ENCODE measurements at regions not wholly inside any gene's neighbourhood (a gene's known extent, or its start where the extent isn't known, plus 50 kb on each side); places are given as distances from the start of the nearest gene placed in this dataset.

- no peaks in the 10 kb centered on the region for H3K27me3 ChIP-seq (ENCODE audit: insufficient read depth, low read length)
- H3K36me3 ChIP-seq (ENCODE audit: insufficient read depth, low read length) = no peaks in the 10 kb centered on the region
- Mint-ChIP-seq H3K27ac (ENCODE audit: unreplicated experiment) (no peak overlapping the region), H3K4me1 (ENCODE audit: low read depth, unreplicated experiment) (no peaks in the 10 kb centered on the region), H3K27me3 (ENCODE audit: low read depth, unreplicated experiment) (peaks cover 14% of the 10 kb centered on the region), H3K36me3 (ENCODE audit: low read depth, unreplicated experiment) (no peaks in the 10 kb centered on the region), H3K4me3 (ENCODE audit: unreplicated experiment) (no peak overlapping the region), H3K9me3 (ENCODE audit: unreplicated experiment) (no peaks in the 10 kb centered on the region)
- H3K79me2 ChIP-seq (ENCODE audit: insufficient read depth, low read length) = no peaks in the 10 kb centered on the region
- H3K4me1 ChIP-seq (ENCODE audit: insufficient read depth, low read length) = no peaks in the 10 kb centered on the region
- no peaks in the 10 kb centered on the region for H3K9me3 ChIP-seq (ENCODE audit: insufficient read depth, low read depth, low read length)
- H4K20me1 ChIP-seq (ENCODE audit: insufficient read depth, low read length) = no peaks in the 10 kb centered on the region
- H3K4me3 ChIP-seq (ENCODE audit: insufficient read depth, low read depth, low read length) = no peak overlapping the region
- DNase-seq (ENCODE audit: low read depth) = no peak
- FAIRE-seq = no peak
- TF ChIP-seq EZH2 (IDR thresholded peaks at IDR 0.05; ENCODE audit: insufficient read depth, low read length) = no peak
- TF ChIP-seq, protein P1, sequence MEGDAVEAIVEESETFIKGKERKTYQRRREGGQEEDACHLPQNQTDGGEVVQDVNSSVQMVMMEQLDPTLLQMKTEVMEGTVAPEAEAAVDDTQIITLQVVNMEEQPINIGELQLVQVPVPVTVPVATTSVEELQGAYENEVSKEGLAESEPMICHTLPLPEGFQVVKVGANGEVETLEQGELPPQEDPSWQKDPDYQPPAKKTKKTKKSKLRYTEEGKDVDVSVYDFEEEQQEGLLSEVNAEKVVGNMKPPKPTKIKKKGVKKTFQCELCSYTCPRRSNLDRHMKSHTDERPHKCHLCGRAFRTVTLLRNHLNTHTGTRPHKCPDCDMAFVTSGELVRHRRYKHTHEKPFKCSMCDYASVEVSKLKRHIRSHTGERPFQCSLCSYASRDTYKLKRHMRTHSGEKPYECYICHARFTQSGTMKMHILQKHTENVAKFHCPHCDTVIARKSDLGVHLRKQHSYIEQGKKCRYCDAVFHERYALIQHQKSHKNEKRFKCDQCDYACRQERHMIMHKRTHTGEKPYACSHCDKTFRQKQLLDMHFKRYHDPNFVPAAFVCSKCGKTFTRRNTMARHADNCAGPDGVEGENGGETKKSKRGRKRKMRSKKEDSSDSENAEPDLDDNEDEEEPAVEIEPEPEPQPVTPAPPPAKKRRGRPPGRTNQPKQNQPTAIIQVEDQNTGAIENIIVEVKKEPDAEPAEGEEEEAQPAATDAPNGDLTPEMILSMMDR (IDR thresholded peaks at IDR 0.05; ENCODE audit: insufficient read depth, low read depth, low read length) = no peak
- H3K27ac ChIP-seq (ENCODE audit: low read depth, low read length) = no peak overlapping the region
- H3K9ac ChIP-seq (ENCODE audit: low read length) = no peak overlapping the region
- H2AFZ ChIP-seq (ENCODE audit: low read depth, low read length) = no peak overlapping the region
- no peak overlapping the region for H3K4me2 ChIP-seq (ENCODE audit: low read length)
Observed at GRCh38 chr1:213861841-213862240, 125.9 kb upstream of the PROX1 start.

- H3K79me2 ChIP-seq (ENCODE audit: insufficient read depth, low read length) = no peaks in the 10 kb centered on the region
- H3K27ac Mint-ChIP-seq (ENCODE audit: unreplicated experiment) = no peak overlapping the region
- no peak overlapping the region for H2AFZ ChIP-seq (ENCODE audit: low read depth, low read length)
- H3K27me3 Mint-ChIP-seq (ENCODE audit: low read depth, unreplicated experiment) = peaks cover 21% of the 10 kb centered on the region
- DNase-seq (ENCODE audit: low read depth) (no peak), FAIRE-seq (no peak)
- H3K4me1 ChIP-seq (ENCODE audit: insufficient read depth, low read length) = no peaks in the 10 kb centered on the region
- no peaks in the 10 kb centered on the region for H3K27me3 ChIP-seq (ENCODE audit: insufficient read depth, low read length)
- H3K9me3 ChIP-seq (ENCODE audit: insufficient read depth, low read depth, low read length) = no peaks in the 10 kb centered on the region
- no peak overlapping the region for H3K27ac ChIP-seq (ENCODE audit: low read depth, low read length)
- H3K4me2 ChIP-seq (ENCODE audit: low read length) = no peak overlapping the region
- H3K36me3 Mint-ChIP-seq (ENCODE audit: low read depth, unreplicated experiment) = no peaks in the 10 kb centered on the region
- no peaks in the 10 kb centered on the region for H3K4me1 Mint-ChIP-seq (ENCODE audit: low read depth, unreplicated experiment)
- no peak for TF ChIP-seq EZH2 (IDR thresholded peaks at IDR 0.05; ENCODE audit: insufficient read depth, low read length)
- H3K36me3 ChIP-seq (ENCODE audit: insufficient read depth, low read length) = no peaks in the 10 kb centered on the region
- no peaks in the 10 kb centered on the region for H3K9me3 Mint-ChIP-seq (ENCODE audit: unreplicated experiment)
- no peak overlapping the region for H3K4me3 Mint-ChIP-seq (ENCODE audit: unreplicated experiment)
- no peak overlapping the region for H3K9ac ChIP-seq (ENCODE audit: low read length)
- no peaks in the 10 kb centered on the region for H4K20me1 ChIP-seq (ENCODE audit: insufficient read depth, low read length)
- no peak overlapping the region for H3K4me3 ChIP-seq (ENCODE audit: insufficient read depth, low read depth, low read length)
Observed at GRCh38 chr1:213864091-213864490, 123.7 kb upstream of the PROX1 start.

GRCh38 chr1:213868482-213868881 is 119.3 kb upstream of the PROX1 start:
- H3K27ac ChIP-seq (ENCODE audit: low read depth, low read length) = no peak overlapping the region
- Mint-ChIP-seq H3K27me3 (ENCODE audit: low read depth, unreplicated experiment) (peaks cover 18% of the 10 kb centered on the region), H3K27ac (ENCODE audit: unreplicated experiment) (no peak overlapping the region), H3K36me3 (ENCODE audit: low read depth, unreplicated experiment) (no peaks in the 10 kb centered on the region), H3K9me3 (ENCODE audit: unreplicated experiment) (peaks cover 2% of the 10 kb centered on the region), H3K4me3 (ENCODE audit: unreplicated experiment) (no peak overlapping the region), H3K4me1 (ENCODE audit: low read depth, unreplicated experiment) (no peaks in the 10 kb centered on the region)
- no peak for FAIRE-seq
- no peaks in the 10 kb centered on the region for H3K79me2 ChIP-seq (ENCODE audit: insufficient read depth, low read length)
- no peaks in the 10 kb centered on the region for H4K20me1 ChIP-seq (ENCODE audit: insufficient read depth, low read length)
- DNase-seq (ENCODE audit: low read depth) = no peak
- H2AFZ ChIP-seq (ENCODE audit: low read depth, low read length) = no peak overlapping the region
- H3K36me3 ChIP-seq (ENCODE audit: insufficient read depth, low read length) = no peaks in the 10 kb centered on the region
- H3K9me3 ChIP-seq (ENCODE audit: insufficient read depth, low read depth, low read length) = no peaks in the 10 kb centered on the region
- TF ChIP-seq, protein P1 (IDR thresholded peaks at IDR 0.05; ENCODE audit: insufficient read depth, low read depth, low read length) = no peak
- no peak for TF ChIP-seq EZH2 (IDR thresholded peaks at IDR 0.05; ENCODE audit: insufficient read depth, low read length)
- no peaks in the 10 kb centered on the region for H3K4me1 ChIP-seq (ENCODE audit: insufficient read depth, low read length)
- no peaks in the 10 kb centered on the region for H3K27me3 ChIP-seq (ENCODE audit: insufficient read depth, low read length)
- no peak overlapping the region for H3K4me2 ChIP-seq (ENCODE audit: low read length)
- H3K9ac ChIP-seq (ENCODE audit: low read length) = no peak overlapping the region
- no peak overlapping the region for H3K4me3 ChIP-seq (ENCODE audit: insufficient read depth, low read depth, low read length)
